ENCODE measurements at regions not wholly inside any gene's neighbourhood (a gene's known extent, or its start where the extent isn't known, plus 50 kb on each side); places are given as distances from the start of the nearest gene placed in this dataset.

GRCh38 chr4:173866322-173867026 lies 336.4 kb upstream of the HAND2 start:
- DNase-seq (ENCODE audit: low read depth in 1 of 2, low spot score in 1 of 2) = no peak
- no peak for TF ChIP-seq REST (IDR thresholded peaks at IDR 0.05; ENCODE audit: insufficient replicate concordance, low read depth)
- TF ChIP-seq, protein P1, sequence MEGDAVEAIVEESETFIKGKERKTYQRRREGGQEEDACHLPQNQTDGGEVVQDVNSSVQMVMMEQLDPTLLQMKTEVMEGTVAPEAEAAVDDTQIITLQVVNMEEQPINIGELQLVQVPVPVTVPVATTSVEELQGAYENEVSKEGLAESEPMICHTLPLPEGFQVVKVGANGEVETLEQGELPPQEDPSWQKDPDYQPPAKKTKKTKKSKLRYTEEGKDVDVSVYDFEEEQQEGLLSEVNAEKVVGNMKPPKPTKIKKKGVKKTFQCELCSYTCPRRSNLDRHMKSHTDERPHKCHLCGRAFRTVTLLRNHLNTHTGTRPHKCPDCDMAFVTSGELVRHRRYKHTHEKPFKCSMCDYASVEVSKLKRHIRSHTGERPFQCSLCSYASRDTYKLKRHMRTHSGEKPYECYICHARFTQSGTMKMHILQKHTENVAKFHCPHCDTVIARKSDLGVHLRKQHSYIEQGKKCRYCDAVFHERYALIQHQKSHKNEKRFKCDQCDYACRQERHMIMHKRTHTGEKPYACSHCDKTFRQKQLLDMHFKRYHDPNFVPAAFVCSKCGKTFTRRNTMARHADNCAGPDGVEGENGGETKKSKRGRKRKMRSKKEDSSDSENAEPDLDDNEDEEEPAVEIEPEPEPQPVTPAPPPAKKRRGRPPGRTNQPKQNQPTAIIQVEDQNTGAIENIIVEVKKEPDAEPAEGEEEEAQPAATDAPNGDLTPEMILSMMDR (IDR thresholded peaks at IDR 0.05; ENCODE audit: insufficient read depth, low read length) = no peak
- no peak for TF ChIP-seq SPI1 (IDR thresholded peaks at IDR 0.05; ENCODE audit: borderline replicate concordance, low read depth)
- TF ChIP-seq GABPA (IDR thresholded peaks at IDR 0.05; ENCODE audit: low read depth) = no peak
- TF ChIP-seq POLR2AphosphoS5 (IDR thresholded peaks at IDR 0.05; ENCODE audit: low read depth) = no peak
- no peak overlapping the region for H3K4me3 ChIP-seq (replicated peaks; ENCODE audit: insufficient read depth, low read length)
- H3K27ac ChIP-seq (replicated peaks) = no peak overlapping the region
- H3K27me3 ChIP-seq (ENCODE audit: insufficient read depth, poor library complexity, severe bottlenecking) = no peaks in the 10 kb centered on the region

DNA sequence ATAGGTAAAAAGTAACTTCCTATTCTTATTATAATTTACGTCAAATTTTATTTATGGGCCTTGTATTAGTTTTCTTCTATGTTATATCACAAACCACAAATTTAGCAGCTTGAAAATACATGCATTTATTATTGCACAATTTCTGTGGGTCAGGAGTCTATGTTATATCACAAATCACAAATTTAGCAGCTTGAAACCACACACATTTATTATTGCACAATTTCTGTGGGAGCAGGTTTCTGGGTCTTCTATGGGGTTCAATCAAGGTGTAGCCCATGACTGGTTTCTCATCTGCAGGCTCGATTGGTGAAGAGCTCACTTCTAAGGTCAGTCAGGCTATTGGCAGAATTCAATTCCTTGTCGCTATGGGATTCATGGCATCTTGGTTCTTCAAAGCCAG lies 332.7 kb upstream of the HAND2 start:
- H3K4me3 ChIP-seq (replicated peaks; ENCODE audit: insufficient read depth, low read length) = no peak overlapping the region
- H3K27me3 ChIP-seq (ENCODE audit: insufficient read depth, poor library complexity, severe bottlenecking) = no peaks in the 10 kb centered on the region
- TF ChIP-seq GABPA (IDR thresholded peaks at IDR 0.05; ENCODE audit: low read depth) (no peak), SPI1 (IDR thresholded peaks at IDR 0.05; ENCODE audit: borderline replicate concordance, low read depth) (no peak), POLR2AphosphoS5 (IDR thresholded peaks at IDR 0.05; ENCODE audit: low read depth) (no peak), REST (IDR thresholded peaks at IDR 0.05; ENCODE audit: insufficient replicate concordance, low read depth) (no peak)
- TF ChIP-seq, protein P1 (IDR thresholded peaks at IDR 0.05; ENCODE audit: insufficient read depth, low read length) = no peak
- DNase-seq (ENCODE audit: low read depth in 1 of 2, low spot score in 1 of 2) = no peak
- no peak overlapping the region for H3K27ac ChIP-seq (replicated peaks)

GRCh38 chr4:173860094-173860493 lies 330.1 kb upstream of the HAND2 start:
- DNase-seq (ENCODE audit: low read depth in 1 of 2, low spot score in 1 of 2) = no peak
- Histone ChIP-seq H3K27ac (replicated peaks) (no peak overlapping the region), H3K27me3 (ENCODE audit: insufficient read depth, poor library complexity, severe bottlenecking) (no peaks in the 10 kb centered on the region), H3K4me3 (replicated peaks; ENCODE audit: insufficient read depth, low read length) (no peak overlapping the region)
- TF ChIP-seq, protein P1 (IDR thresholded peaks at IDR 0.05; ENCODE audit: insufficient read depth, low read length) = no peak
- TF ChIP-seq POLR2AphosphoS5 (IDR thresholded peaks at IDR 0.05; ENCODE audit: low read depth) (no peak), REST (IDR thresholded peaks at IDR 0.05; ENCODE audit: insufficient replicate concordance, low read depth) (no peak), SPI1 (IDR thresholded peaks at IDR 0.05; ENCODE audit: borderline replicate concordance, low read depth) (no peak), GABPA (IDR thresholded peaks at IDR 0.05; ENCODE audit: low read depth) (no peak)

Data from HL-60 (cell line).